SW 1271 (cell line): ENCODE measurements at regions not wholly inside any gene's neighbourhood (a gene's known extent, or its start where the extent isn't known, plus 50 kb on each side); places are given as distances from the start of the nearest gene placed in this dataset.

Source experiments
- DNase-seq, 2 experiments: peaks; one replicate each; lab custom pipeline; 2025; lab: John Stamatoyannopoulos, UW

GRCh38 chr20:51217347-51218045, 194.6 kb upstream of the KCNG1 start:
- DNase-seq = no peak

DNA sequence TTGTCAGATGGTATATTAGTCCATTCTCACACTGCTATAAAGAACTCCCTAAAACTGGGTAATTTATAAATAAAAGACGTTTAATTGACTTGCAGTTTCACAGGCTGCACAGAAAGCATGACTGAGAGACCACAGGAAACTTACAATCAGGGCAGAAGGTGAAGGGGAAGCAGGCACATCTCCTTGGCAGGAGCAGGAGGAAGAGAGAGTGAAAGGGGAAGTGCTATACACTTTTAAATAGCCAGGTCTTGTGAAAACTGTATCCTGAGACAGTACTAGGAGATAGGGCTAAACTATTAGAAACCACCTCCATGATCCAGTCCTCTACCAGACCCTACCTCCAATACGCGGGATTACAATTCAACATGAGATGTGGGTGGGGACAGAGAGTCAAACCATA, 193.9 kb upstream of the KCNG1 start:
- no peak for DNase-seq

- no peak for DNase-seq
These were observed 189.9 kb upstream of the KCNG1 start for GRCh38 chr20:51212816-51213215.

- no peak for DNase-seq
These were observed 188.3 kb upstream of the KCNG1 start for GRCh38 chr20:51211191-51211590.

DNA sequence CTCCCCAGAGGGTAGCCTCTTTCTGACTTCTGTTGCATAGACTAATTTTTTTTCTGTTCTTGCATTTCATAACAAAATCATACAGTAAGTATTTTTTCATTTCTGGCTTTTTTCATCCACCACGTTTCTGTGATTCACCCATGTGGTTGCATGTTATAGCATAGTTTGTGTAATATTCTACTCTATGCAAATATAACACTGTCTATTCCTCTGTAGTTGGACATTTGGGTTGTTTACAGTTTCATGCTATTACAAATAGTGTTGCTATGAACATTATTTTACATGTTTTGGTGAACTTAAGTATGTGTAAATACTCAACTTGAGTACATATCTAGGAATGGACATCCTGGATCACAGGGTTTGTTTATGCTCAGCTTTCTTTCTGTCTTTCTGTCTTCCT, 187.2 kb upstream of the KCNG1 start:
- DNase-seq = no peak

- DNase-seq = no peak
These were observed 185.3 kb upstream of the KCNG1 start for GRCh38 chr20:51208162-51208561.

- DNase-seq = no peak
These were observed 183.2 kb upstream of the KCNG1 start for GRCh38 chr20:51206032-51206662.

GRCh38 chr20:51204794-51205193, 181.9 kb upstream of the KCNG1 start:
- DNase-seq = no peak

GRCh38 chr20:51204051-51204715, 181.3 kb upstream of the KCNG1 start:
- no peak for DNase-seq

- no peak for DNase-seq
These were observed 179.4 kb upstream of the KCNG1 start for GRCh38 chr20:51202304-51202703.

GRCh38 chr20:51199920-51200319, 177.0 kb upstream of the KCNG1 start:
- DNase-seq = no peak

GRCh38 chr20:51198876-51199523, 176.1 kb upstream of the KCNG1 start:
- DNase-seq = no peak

GRCh38 chr20:51198238-51198637, 175.3 kb upstream of the KCNG1 start:
- DNase-seq = no peak

DNA sequence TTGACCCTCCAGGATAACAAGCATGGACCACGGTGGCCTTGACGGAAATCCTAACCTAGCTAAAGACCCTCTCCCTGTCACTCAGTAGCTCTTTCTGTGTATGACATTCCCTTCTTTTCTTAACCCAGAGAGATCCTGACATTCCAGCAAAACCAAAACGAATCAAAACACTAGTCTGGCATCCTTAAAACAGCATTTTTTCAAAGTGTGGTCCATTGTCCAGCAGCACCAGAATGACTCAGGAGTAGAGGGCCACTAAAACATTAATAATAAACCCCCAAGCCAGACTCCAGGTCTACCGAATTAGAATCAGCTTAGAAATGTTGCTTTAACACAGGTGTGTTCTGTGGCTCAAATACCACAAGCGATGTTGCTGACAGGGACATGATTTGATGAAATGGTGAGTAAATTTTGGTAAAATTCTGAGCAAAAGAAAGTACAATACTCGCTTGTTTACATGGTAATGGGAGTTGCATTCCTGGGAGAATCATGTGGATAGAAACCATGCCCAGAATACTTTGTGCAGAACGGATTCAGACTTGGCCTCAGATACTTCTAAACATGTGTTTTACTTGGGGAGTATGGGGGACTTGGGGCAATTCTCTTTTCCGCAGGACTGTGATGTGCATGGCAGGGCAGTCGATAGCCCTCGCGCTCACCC, 174.2 kb upstream of the KCNG1 start:
- no peak for DNase-seq

DNA sequence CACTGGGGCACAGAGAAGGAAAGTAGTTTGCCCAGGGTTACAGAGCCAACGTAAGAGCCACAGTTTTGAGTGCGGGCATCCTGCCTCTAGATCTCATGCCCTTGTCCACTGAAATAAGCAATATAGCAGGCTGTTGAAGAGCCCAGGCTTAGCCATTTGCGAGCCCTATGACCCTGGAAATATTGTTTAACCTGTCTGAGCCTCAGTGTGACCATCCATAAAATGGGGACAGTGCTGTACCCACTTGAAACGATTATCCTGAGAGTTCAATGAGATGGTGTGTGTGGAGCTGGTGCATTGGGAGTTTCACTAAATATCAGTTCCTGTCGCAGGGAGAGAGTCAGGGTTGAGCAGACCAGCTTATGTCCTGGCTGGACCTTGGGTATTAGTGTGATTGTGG, 173.1 kb upstream of the KCNG1 start:
- DNase-seq = no peak

GRCh38 chr20:51195419-51195901, 172.6 kb upstream of the KCNG1 start:
- no peak for DNase-seq

DNA sequence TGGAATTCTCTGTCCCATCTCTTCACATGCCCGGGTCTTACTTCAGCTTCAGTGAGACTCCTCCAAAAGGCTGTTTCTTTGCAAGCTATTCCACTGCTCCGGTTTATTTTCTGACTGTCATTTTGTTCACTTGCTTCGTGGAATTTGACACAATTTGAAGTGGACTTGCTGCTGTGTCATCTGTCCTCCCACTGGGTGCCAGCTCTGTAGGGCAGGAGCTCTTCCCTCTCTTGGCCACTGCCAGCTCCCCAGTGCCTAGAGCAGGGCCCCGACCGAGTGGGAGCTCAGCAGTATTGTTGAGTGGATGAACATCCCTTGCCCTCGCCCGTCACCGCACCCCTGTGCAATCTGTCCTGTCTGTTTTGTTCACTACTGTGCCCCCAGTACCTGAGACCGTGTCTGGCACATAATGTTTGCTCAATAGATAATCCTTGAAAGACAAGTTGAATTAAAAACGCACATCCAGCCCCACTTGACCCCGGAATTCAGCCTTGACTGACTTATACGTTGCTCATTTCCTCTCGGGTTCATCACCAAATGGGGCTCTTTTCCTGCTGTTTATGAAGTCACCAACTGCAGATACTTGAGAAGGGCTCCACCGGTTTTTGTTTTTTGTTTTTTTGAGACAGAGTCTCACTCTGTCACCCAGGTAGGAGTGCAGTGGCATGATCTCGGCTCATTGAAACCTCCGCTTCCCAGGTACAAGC, 170.3 kb upstream of the KCNG1 start:
- peak in 1 of 2 experiments; percentile 14 for DNase-seq

- DNase-seq = no peak
These were observed 167.9 kb upstream of the KCNG1 start for GRCh38 chr20:51190783-51191180.

- DNase-seq = no peak
These were observed 167.2 kb upstream of the KCNG1 start for GRCh38 chr20:51189814-51190782.

DNA sequence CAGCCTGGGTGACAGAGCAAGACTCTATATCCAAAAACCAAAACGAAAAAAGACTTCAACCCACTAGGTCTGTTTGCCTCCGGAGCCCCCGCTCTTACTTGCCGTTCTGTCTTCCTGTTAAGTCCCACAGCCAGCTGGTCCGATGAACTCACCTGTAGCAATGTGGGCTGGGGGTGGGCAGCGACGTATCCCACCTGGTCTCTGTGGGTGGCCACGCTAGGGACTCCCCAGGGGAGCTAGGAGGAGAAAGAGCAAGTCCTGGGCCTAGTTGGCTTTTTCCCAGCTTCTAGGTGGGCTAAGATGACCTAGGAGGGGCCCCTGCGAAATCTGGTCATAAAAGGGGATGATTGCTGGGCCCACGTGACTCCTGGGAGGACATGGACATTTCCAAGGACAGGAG, 166.0 kb upstream of the KCNG1 start:
- DNase-seq = no peak
